ENCODE measurements at regions not wholly inside any gene's neighbourhood (a gene's known extent, or its start where the extent isn't known, plus 50 kb on each side); places are given as distances from the start of the nearest gene placed in this dataset.

DNA sequence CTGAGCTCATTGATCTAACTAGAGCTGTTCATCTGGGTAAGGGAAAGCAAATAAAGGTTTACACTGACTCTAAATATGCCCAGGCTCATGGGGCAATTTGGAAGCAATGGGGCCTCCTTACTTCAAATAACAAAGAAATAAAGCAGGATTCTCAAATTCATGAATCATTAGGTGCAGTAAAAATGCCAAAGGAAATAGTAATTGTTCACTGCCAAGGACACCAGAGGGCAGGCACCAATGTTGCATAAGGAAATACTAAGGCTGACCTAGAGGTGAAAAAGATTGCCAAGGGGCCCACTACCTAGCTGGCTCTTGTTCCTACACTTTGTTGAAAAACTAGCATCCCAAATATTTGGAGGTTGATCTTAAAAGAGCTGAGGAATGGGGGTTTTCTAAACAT lies 1686.7 kb upstream of the MIR17HG start:
- no peak for DNase-seq

DNA sequence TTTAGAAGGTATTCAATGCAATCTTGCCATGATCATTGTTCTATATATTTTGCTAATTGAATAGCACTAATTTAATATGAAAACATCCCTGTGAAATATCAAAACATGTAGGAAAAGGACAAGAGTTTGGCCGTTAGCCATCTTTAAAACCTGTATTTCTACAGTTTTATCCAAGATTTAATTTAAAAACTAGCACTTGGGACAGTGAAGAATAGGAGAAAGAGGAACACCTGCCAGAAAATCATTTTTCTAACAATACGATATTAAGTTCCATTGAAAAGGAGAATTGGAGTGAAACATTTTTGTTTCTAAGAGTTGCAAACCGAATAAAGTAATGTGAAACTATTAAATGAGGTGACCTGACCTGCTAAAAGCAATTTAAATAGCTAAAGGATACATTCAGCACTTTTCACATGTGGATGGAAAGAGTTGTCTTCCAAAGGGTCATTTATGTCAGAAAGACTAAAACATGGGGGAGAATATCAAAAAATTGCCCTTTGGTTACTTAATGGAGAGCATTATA lies 1673.6 kb upstream of the MIR17HG start:
- DNase-seq, result no peak

DNA sequence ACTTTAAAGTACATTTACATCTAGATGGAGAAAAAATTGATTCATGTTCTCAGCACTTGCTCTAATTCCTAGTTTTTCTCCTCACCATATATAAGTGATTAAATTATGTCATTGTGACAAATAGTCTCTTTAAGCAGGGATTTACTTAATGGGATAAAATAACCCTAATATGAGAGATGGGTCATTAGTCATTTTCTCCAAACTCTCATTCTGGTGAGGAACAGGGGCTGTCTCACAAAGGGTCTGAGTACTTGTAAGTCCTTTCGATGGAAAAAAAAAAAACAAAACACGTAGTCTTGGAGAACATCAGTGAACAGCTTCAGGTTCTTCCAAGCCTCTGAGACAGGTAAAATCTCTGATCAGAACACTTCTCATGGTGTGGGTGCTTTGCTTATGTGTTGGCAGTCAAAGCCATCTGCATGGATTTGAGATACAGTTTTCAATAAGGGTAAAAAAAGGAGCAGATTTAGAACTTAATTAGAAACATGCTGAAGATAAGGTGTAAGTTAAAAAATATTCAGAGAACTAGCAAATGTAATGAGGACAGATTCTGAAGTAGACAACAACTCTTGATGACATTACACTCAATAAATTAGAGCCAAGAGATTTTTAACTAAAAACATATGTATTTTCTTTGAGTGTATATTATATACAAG lies 1668.9 kb upstream of the MIR17HG start:
- no peak for DNase-seq

DNA sequence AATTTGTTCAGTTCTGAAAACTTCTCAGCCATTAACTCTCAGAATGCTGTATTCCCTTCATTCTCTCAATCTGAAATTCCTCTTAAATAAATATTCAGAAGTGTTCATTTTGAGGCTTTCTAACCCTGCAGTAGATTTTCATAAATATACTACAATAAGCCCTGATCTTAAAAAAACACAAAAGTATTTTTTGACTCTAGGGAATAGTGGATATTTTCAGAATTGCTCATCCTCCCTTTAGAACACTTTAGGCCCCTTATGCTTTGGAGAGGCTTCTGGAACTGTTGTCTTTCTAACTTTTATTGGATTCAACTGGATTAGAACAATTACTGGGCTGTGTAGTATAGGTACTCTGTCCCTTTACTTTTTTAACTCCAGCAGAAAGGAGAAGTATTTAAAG lies 1662.6 kb upstream of the MIR17HG start:
- DNase-seq, result peak; percentile 63

DNA sequence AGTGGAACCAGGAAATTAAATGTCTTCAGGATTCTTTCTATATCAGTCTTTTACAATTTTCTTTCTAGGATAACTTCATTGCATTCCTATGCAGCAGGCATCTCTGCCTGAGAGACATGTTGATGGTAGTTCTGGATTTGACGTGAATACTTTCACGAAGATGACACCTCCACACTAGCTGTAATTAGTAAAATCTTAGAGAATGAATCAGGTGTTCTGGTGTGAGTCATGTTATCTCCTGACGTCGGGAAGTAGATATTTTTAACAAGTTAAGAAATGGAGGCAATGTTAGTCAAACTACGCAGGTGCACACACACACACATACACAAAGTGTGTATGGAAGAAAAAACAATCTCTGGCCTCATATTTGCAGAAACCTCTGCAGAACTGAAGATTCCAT lies 1661.3 kb upstream of the MIR17HG start:
- DNase-seq, result no peak

DNA sequence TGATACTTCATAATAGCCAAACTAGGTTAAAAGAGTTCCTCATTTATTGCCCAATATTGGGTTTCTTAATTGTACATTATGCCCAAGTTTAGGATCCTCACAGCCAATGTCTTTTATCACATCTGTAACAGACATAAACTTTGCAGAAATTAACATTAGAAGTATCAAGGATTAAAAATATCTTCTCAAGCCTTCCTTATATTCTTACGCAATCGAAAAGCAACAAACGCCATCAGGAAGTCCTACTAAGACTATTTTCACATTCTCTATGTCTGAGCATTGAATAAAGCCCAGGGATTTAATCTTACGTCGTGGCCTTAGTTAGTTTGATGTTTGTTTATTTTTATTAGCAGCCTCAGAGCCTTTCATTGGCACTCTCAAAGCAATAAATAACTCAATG lies 1660.4 kb upstream of the MIR17HG start:
- DNase-seq, result peak; percentile 2

DNA sequence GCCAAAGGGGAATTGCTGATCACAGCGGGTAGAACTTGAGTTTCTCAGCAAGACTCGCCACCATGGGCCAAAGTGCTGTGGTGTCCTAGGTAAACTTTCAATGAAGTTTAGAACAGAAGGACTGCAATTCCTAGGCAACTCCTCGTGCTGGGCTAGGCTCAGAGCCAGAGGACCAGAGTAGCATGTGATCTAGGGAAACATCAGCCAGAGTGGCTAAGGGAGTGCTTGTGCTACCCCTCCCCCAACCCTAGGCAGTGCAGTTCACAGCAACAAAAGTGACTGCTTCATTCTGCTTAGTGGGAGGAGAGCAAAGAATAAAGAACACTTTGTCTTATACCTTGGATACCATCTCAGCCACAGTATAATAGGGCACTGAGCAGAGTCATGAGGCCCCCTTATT lies 1658.6 kb upstream of the MIR17HG start:
- DNase-seq, result no peak

DNA sequence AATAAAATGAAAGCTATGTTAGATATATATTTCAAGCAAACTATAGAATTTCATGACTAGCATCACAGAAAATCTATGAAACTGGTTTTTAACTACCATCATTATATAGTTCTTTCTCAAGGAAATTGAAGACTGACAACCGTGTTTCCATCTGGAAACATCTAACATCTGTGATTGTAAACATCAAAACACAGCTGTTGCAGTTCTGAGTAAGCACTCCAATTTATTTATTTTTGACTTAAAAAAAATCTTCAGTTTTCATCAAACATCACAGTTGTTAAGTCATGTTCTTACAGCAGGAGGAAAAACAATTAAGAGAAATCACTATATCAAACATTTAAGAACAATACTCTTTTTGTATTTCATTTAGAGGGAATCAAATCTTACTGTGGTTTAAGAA lies 1653.0 kb upstream of the MIR17HG start:
- no peak for DNase-seq

DNA sequence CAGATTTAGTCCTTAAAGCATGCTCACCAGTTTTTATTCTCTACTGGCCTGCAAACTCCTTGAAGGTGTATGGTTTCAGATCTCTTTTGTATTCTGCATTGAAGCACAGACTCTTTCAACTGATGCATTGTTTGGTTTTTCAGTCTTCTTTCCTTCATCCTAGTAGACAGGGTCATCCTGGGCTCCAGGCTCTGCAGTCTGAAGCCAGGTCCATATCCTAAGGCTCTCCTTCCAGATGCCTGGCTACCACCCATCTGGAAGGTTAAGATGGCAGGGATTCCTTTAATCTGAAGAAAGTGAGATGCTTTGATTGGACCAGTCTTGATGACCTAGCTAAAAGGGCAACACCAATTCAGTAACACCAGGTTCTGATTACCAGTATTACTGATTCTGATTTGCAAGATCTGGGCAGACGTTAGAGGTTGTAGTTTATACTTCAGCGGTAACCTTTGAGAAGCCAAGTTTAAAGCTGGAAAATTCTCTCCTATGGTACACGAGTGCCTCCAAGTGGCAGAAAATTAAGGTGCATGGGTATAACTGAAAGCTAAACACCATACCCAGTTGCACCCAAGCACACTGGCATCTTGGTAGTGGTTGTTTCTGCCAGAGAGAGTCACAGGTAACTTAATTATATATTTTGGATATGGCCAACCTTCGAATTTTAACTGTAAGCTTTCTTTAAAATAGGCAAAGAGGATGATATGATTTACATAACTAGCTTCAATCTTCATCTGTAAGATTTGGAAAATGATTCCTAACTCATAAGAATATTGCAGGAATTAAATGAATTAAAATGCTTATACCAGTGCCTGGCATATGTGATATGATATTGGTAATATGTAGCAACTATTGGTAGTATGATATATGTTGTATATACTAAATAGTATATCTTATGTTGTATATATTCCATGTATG lies 1651.9 kb upstream of the MIR17HG start:
- DNase-seq, result peak; percentile 32

DNA sequence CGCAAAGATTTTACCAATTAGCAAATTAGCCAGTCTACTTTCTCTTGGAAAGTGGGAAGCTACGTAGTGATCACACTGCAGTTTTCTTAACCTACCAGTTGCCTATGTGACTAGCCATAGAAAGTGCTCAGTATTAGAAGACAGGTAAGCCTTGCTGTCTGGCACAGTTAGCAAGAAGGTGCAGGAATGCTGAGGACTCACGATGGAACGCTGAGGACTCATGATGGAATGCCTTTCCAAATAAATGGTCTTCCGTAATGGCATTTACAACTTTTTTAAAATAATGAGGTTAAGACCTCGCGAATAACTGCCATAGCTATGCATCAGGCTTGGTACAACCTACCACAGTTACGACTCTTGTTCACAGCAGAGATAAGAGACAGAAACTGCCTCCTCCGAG lies 1645.6 kb upstream of the MIR17HG start:
- no peak for DNase-seq

DNA sequence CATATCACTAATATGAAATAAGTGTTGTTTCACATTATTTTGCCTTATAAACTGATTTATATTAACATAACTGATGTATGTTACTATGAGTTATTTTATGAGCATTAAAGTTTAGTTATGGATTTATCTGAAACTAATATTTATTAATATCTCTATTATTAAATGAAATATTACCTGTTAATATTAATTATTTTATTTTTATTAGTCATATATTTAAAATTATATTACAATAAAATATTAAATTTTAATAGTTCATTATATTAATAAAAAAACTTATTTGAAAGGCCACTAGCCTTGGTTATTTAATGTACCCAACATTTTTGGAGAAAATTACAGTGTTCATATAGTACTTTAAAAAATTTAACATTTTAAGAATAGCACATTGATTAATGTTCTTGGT lies 1643.4 kb upstream of the MIR17HG start:
- DNase-seq, result no peak

DNA sequence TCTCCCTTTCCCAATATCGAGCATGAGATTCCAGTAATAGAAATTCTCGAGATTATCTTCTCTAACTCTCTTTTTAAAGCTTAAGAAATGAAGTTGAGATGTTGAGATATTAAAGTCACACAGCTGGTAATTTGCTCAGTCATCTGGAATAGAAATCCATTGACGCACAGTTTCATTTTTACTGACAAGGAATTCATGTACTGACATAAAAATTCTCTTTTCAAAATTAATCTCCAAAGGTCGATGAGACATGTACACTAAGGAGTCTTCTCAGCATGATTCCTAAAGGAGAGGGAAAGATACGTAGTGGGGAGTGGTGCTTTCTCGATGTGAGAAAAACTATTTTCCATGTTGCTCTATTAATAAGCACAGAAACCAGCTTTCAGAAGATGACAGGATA lies 1639.5 kb upstream of the MIR17HG start:
- no peak for DNase-seq

DNA sequence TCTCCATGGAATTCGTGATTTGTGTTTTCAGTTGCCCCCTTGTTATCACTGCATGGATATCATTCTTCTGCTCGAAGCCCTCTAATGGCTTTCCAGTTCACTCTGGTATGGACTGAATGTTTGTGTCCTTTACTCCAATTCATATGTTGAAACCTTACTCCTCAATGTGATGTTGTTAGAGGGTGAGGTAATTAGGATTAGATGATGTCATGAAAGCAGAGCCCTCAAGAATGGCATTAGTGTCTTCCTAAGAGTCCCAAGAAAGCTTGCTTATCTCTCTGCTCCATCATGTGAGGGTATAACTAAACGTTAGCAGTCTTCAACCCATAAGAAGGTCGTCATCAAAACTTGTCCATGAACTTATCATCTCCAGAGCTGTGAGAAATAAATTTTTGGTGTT lies 1626.3 kb upstream of the MIR17HG start:
- DNase-seq, result no peak

DNA sequence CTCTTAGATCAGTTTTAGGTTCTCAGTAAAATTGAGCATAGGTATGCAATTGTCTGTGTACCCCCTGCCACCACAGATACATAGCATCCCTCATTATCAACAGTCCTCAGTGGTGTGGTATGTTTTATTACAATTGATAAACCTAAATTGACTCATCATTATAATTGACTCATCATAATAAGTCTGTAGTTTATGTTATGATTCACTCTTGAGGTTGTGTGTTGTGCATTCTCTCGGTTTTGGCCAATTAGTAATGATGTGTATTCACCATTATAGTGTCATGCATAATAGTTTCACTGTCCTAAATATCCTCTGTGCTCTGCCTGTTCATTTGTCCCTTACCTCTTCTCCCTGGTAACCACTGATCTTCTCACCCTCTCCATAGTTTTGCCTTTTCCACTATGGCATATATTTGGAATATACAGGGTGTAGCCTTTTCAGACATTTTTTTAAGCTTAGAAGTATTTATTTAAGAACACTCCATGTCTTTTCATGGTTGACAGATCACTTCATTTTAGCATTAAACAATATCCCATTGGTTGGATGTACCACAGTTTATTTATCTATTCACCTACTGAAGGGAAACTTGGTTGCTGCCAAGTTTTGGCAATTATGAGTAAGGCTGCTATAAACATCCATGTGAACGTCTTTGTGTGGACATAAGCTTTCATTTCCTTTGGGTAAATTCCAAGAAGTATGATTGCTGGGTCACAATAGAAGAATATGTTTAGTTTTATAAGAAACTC lies 1620.6 kb upstream of the MIR17HG start:
- peak; percentile 38 for DNase-seq

DNA sequence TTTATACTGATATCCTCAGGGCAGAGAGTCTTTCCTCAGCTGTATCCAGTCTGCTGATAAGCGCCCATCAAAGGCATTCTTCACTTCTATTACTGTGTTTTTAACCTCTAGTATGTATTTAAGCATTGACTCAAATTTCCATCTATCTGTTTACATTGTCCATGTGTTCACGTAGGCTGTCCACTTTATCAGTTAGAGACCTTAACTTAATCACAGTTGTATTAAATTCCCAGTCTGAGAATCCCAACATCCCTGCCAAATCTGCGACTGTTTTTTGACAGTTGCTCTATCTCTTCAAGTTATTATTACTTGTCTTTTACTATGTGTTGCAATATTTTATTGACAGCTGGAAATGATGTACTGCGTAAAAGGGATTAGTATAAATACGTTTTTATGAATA lies 1613.7 kb upstream of the MIR17HG start:
- no peak for DNase-seq

DNA sequence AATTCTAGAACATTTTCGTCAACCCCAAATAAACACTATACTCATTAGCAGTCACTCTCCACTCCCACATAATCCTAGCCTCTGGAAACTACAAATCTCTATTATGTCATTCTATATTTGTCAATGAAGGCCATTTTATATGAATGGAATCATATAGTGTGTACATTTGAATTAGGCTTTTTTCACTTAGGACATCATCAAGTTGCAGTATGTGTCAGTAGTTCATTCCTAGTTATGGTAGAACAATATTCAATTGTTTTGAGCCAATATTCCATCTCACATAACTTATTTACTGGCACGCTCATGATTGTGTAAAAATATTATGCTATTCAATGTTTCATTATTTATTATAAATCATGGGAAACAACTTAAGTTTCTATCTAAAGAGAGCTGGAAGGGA lies 1610.4 kb upstream of the MIR17HG start:
- no peak for DNase-seq

DNA sequence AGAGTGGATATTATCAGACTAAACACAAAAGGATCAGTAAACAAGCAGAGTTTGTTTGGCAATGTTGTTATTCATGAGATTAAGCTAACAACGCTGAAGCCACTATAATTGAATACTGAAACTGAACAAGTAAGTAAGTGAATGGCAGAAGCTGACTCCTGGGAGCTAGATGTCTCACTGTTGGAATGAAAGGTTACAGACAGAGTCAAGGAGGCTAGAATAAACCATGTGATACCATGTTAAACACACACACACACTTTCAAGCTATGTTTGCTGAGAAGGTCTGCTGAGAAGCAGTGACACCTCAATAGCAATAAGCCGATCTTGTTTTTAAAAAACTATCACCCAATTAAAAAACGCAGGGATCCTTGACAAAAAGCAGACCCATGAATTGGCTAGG lies 1609.4 kb upstream of the MIR17HG start:
- no peak for DNase-seq

DNA sequence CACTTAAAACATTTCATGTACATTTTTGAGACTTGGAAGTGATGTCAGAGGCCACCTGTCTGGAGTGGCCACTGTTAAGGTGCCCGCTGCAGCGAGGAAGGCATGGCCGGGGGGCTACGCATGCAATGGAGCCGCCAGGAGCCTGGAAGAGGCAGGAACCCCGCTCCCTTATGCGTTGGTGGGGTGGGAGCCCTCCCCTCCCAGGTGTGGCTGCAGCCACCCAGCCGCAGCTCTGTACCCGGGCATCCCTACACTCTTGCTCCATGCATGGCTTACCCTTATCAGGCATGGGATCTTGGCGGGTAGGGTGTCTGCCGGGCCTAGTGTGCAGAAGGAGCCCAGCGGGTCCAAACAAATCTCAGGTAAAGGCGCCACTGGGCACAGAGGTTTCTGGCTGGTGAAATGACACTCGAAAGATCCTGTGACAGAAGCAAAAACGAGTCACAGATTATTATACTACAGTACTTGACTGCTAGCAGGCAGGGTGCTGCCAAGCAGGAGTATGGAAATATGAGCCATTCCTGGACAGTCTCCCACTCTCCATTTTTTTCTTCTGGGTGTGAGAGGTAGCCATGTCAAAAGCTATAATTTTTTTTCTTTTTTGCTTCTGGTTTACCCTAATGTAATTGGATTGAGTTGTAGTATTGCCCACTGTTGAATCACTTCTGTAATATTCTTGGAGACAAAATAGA lies 1606.3 kb upstream of the MIR17HG start:
- no peak for DNase-seq

DNA sequence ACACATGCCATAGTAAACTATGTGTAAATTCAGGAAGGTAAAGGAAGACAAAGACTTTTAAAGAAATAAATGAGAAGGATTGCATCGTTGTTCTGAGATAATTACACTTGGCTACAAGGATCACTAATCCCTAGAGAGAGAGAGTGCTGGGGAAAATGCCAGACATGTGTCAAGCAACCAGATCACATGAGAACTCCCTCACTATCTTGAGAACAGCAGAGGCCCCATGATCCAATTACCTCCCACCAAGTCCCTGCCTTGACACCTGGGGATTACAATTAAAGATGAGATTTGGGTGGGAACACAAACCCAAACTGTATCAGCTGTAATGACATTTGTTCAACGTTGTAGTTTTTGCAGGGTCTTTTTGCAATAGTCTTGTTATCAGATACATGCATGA lies 1600.9 kb upstream of the MIR17HG start:
- no peak for DNase-seq

DNA sequence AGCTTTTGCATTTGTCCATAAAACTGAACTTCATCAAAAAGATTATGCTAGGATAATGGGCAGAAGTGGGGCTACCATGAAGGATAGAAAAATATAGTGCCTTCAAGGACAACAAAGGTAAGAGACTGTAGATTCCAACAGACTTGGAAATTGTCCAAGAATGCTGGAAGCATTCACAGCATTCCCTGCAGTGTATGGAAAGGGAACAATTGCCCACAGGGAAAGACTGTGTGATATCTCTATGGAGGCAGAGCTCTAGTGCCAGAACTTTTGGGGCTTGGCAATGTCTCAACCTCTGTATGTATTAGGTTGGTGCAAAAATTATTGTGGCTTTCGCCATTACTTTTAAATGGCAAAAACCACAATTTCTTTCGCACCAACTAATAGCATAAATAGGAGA lies 1598.8 kb upstream of the MIR17HG start:
- DNase-seq, result no peak

DNA sequence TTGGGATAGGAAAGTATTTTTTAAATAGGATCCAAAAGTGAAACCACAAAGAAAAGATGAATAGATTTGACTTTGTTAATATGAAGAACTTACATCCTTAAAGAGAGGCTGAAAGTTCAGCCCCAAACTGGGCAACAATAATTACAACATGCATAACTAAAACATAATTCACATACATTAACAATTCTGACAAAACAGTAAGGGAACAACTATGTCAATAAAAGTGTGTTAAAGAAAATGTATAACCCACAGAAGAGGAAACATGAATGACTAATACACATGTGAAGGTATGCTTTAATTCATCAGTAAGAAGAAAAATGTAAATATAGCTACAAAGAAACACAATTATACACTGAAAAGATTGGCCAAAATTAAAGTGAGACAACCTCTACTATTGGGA lies 1597.6 kb upstream of the MIR17HG start:
- peak; percentile 30 for DNase-seq

DNA sequence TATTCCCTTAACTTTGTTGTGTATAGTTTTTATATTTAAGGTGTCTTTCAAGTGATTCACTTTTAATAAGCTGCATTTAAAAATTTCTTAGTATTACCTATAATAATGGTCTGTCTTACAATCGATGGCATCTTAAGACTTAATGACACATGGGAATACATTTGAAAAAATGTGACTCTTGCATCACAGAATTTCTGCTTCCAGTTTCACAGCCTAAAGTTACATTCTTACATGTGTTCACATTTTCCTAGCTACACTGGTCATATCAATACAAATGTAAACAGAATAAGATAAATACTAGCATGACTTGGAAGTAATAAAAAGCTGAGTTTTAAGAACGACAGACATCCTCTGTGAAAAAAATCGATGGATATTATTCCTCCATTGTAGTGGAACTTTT lies 1597.1 kb upstream of the MIR17HG start:
- peak; percentile 12 for DNase-seq
